ENCODE measurements at regions not wholly inside any gene's neighbourhood (a gene's known extent, or its start where the extent isn't known, plus 50 kb on each side); places are given as distances from the start of the nearest gene placed in this dataset.

GRCh38 chr11:70707821-70708220 is 309.5 kb downstream of the CTTN start:
- H3K4me1 ChIP-seq (ENCODE audit: insufficient read depth, low read length), result no peaks in the 10 kb centered on the region
- H3K27ac ChIP-seq (ENCODE audit: low read length), result no peak overlapping the region
- no peak overlapping the region for H3K4me2 ChIP-seq (ENCODE audit: insufficient read depth, low read length)
- no peak for ATAC-seq (ENCODE audit: insufficient read depth, low read depth)
- H3K27me3 ChIP-seq (ENCODE audit: insufficient read depth, low read length, poor library complexity), result peaks cover 3% of the 10 kb centered on the region
- no peak for DNase-seq
- H3K79me2 ChIP-seq (ENCODE audit: insufficient read depth, low read length), result no peaks in the 10 kb centered on the region
- no peak overlapping the region for H3K4me3 ChIP-seq (ENCODE audit: low read depth in 1 of 2, low read length in 2 of 2)
- no peak overlapping the region for H3K9ac ChIP-seq (ENCODE audit: low read depth, low read length)
- H4K20me1 ChIP-seq (ENCODE audit: insufficient read depth, low read length), result peaks cover 11% of the 10 kb centered on the region
- H2AFZ ChIP-seq (ENCODE audit: low read depth, low read length), result no peak overlapping the region
- no peaks in the 10 kb centered on the region for H3K9me3 ChIP-seq (ENCODE audit: insufficient read depth, low read length, severe bottlenecking)
- no peaks in the 10 kb centered on the region for H3K36me3 ChIP-seq (ENCODE audit: insufficient read depth, low read length)
- no peak for TF ChIP-seq CTCF (IDR thresholded peaks at IDR 0.05; ENCODE audit: borderline replicate concordance, extremely low read depth, low read length, poor library complexity, severe bottlenecking)
- TF ChIP-seq EZH2 (IDR thresholded peaks at IDR 0.05; ENCODE audit: borderline replicate concordance, low read depth, low read length, severe bottlenecking), result no peak

GRCh38 chr11:70709596-70709995 is 311.3 kb downstream of the CTTN start:
- Histone ChIP-seq H3K9me3 (ENCODE audit: insufficient read depth, low read length, severe bottlenecking) (no peaks in the 10 kb centered on the region), H3K27ac (ENCODE audit: low read length) (no peak overlapping the region), H2AFZ (ENCODE audit: low read depth, low read length) (no peak overlapping the region), H3K4me2 (ENCODE audit: insufficient read depth, low read length) (no peak overlapping the region), H3K4me3 (ENCODE audit: low read depth in 1 of 2, low read length in 2 of 2) (no peak overlapping the region), H3K4me1 (ENCODE audit: insufficient read depth, low read length) (no peaks in the 10 kb centered on the region), H4K20me1 (ENCODE audit: insufficient read depth, low read length) (peaks cover 13% of the 10 kb centered on the region), H3K79me2 (ENCODE audit: insufficient read depth, low read length) (no peaks in the 10 kb centered on the region), H3K9ac (ENCODE audit: low read depth, low read length) (no peak overlapping the region), H3K27me3 (ENCODE audit: insufficient read depth, low read length, poor library complexity) (peaks cover 3% of the 10 kb centered on the region), H3K36me3 (ENCODE audit: insufficient read depth, low read length) (no peaks in the 10 kb centered on the region)
- DNase-seq, result no peak
- no peak for ATAC-seq (ENCODE audit: insufficient read depth, low read depth)
- TF ChIP-seq EZH2 (IDR thresholded peaks at IDR 0.05; ENCODE audit: borderline replicate concordance, low read depth, low read length, severe bottlenecking), result no peak
- TF ChIP-seq CTCF (IDR thresholded peaks at IDR 0.05; ENCODE audit: borderline replicate concordance, extremely low read depth, low read length, poor library complexity, severe bottlenecking), result no peak

- no peak overlapping the region for H3K9ac ChIP-seq (ENCODE audit: low read depth, low read length)
- H3K4me3 ChIP-seq (ENCODE audit: low read depth in 1 of 2, low read length in 2 of 2), result no peak overlapping the region
- no peaks in the 10 kb centered on the region for H3K79me2 ChIP-seq (ENCODE audit: insufficient read depth, low read length)
- no peaks in the 10 kb centered on the region for H3K9me3 ChIP-seq (ENCODE audit: insufficient read depth, low read length, severe bottlenecking)
- H3K27me3 ChIP-seq (ENCODE audit: insufficient read depth, low read length, poor library complexity), result peaks cover 4% of the 10 kb centered on the region
- TF ChIP-seq CTCF (IDR thresholded peaks at IDR 0.05; ENCODE audit: borderline replicate concordance, extremely low read depth, low read length, poor library complexity, severe bottlenecking) (no peak), EZH2 (IDR thresholded peaks at IDR 0.05; ENCODE audit: borderline replicate concordance, low read depth, low read length, severe bottlenecking) (no peak)
- H4K20me1 ChIP-seq (ENCODE audit: insufficient read depth, low read length), result peaks cover 15% of the 10 kb centered on the region
- no peak overlapping the region for H2AFZ ChIP-seq (ENCODE audit: low read depth, low read length)
- H3K4me1 ChIP-seq (ENCODE audit: insufficient read depth, low read length), result no peaks in the 10 kb centered on the region
- no peak overlapping the region for H3K4me2 ChIP-seq (ENCODE audit: insufficient read depth, low read length)
- ATAC-seq (ENCODE audit: insufficient read depth, low read depth) (no peak), DNase-seq (no peak)
- H3K27ac ChIP-seq (ENCODE audit: low read length), result no peak overlapping the region
- H3K36me3 ChIP-seq (ENCODE audit: insufficient read depth, low read length), result no peaks in the 10 kb centered on the region
These were observed 311.9 kb downstream of the CTTN start for GRCh38 chr11:70710192-70710591.

GRCh38 chr11:70710601-70711000 is 312.3 kb downstream of the CTTN start:
- H2AFZ ChIP-seq (ENCODE audit: low read depth, low read length), result no peak overlapping the region
- no peaks in the 10 kb centered on the region for H3K36me3 ChIP-seq (ENCODE audit: insufficient read depth, low read length)
- no peaks in the 10 kb centered on the region for H3K79me2 ChIP-seq (ENCODE audit: insufficient read depth, low read length)
- H3K4me1 ChIP-seq (ENCODE audit: insufficient read depth, low read length), result no peaks in the 10 kb centered on the region
- no peak overlapping the region for H3K4me3 ChIP-seq (ENCODE audit: low read depth in 1 of 2, low read length in 2 of 2)
- H3K27ac ChIP-seq (ENCODE audit: low read length), result no peak overlapping the region
- no peak overlapping the region for H3K4me2 ChIP-seq (ENCODE audit: insufficient read depth, low read length)
- H3K9me3 ChIP-seq (ENCODE audit: insufficient read depth, low read length, severe bottlenecking), result no peaks in the 10 kb centered on the region
- no peak overlapping the region for H3K9ac ChIP-seq (ENCODE audit: low read depth, low read length)
- peaks cover 15% of the 10 kb centered on the region for H4K20me1 ChIP-seq (ENCODE audit: insufficient read depth, low read length)
- DNase-seq (no peak), ATAC-seq (ENCODE audit: insufficient read depth, low read depth) (no peak)
- no peak for TF ChIP-seq CTCF (IDR thresholded peaks at IDR 0.05; ENCODE audit: borderline replicate concordance, extremely low read depth, low read length, poor library complexity, severe bottlenecking)
- TF ChIP-seq EZH2 (IDR thresholded peaks at IDR 0.05; ENCODE audit: borderline replicate concordance, low read depth, low read length, severe bottlenecking), result no peak
- peaks cover 5% of the 10 kb centered on the region for H3K27me3 ChIP-seq (ENCODE audit: insufficient read depth, low read length, poor library complexity)
